Adrenal gland (tissue), 9 donors: ENCODE measurements at regions not wholly inside any gene's neighbourhood (a gene's known extent, or its start where the extent isn't known, plus 50 kb on each side); places are given as distances from the start of the nearest gene placed in this dataset.

Source experiments
- DNase-seq, 7 donors: peaks; one replicate each; pipeline ENCODE4 v3.0.0-alpha.2; 2019 to 2020
- H3K27ac ChIP-seq, 5 donors: fragments of 200-600 bp; sonication (generic) in 4 of 5; 1 replicate in 3 of 5; 2 replicates in 2 of 5; pipeline versions ENCODE4 v1.5.1 to v1.8.0; 2016 to 2020; ENCODE audit warnings: mild to moderate bottlenecking in 1 of 5
- H3K27me3 ChIP-seq: fragments of 200-600 bp; 2 replicates; pipeline ENCODE4 v1.8.0; 2021
- H3K36me3 ChIP-seq, 2 donors: fragments of 200-600 bp; replicated peaks in 1 of 2; 1 replicate in 1 of 2; 2 replicates in 1 of 2; pipeline versions ENCODE4 v1.5.1 to v1.8.0; 2018 to 2022
- H3K4me1 ChIP-seq, 2 donors: fragments of 200-600 bp; replicated peaks in 1 of 2; 1 replicate in 1 of 2; 2 replicates in 1 of 2; pipeline versions ENCODE4 v1.5.1 to v1.8.0; 2018 to 2021
- H3K4me3 ChIP-seq, 4 donors: fragments of 200-600 bp; sonication (generic) in 3 of 4; one replicate each; pipeline ENCODE4 v1.5.1; 2016 to 2018
- H3K9me3 ChIP-seq, 3 donors: fragments of 200-600 bp; sonication (generic) in 1 of 3; replicated peaks in 1 of 3; 1 replicate in 2 of 3; 2 replicates in 1 of 3; pipeline versions ENCODE4 v1.5.1 to v1.8.0; 2016 to 2021
- CTCF ChIP-seq, 6 experiments: fragments of 450-650 bp in 4 of 6; fragments of 200-600 bp in 2 of 6; sonication (generic) in 1 of 6; IDR thresholded peaks; 1 replicate in 5 of 6; 2 replicates in 1 of 6; pipeline versions ENCODE4 v1.5.1 to v1.8.0; 2016 to 2021; ENCODE audit warnings: antibody characterized with exemption in 6 of 6, mild to moderate bottlenecking in 2 of 6, moderate library complexity in 1 of 6
- POLR2A ChIP-seq, 2 donors: fragments of 450-650 bp; IDR thresholded peaks; one replicate each; pipeline ENCODE4 v1.6.1; 2017; ENCODE audit warnings: antibody characterized with exemption in 2 of 2, mild to moderate bottlenecking in 2 of 2, moderate library complexity in 1 of 2
- WGBS, 4 donors: extraction: QIAGEN DNeasy Blood & Tissue Kit in 2 of 4; methylation state at CpG; one replicate each; pipeline versions ENCODE4 v1.1.5 to v1.1.7; 2013 to 2017; 5-methylcytosine and 5-hydroxymethylcytosine counted together
- intact Hi-C, 2 donors: fragments of 100-400 bp; cut with DNase I; formaldehyde crosslinking; loops; one replicate each; pipeline versions ENCODE4 v1.14.1 to v1.15.0; 2022 to 2023
- donor health status: healthy with polysubstance abuse.
- donor health status: Bipolar disorder and iron deficiency.
- donor health status: DM: yes; HTN: yes; CAD: no.
- donor health status: DM: no; HTN: no; CAD: no.
- donor health status: DM: no; HTN: no; CAD: no.

GRCh38 chr18:28778706-28779105 lies 601.8 kb upstream of the CDH2 start:
- Histone ChIP-seq H3K27me3 (no peaks in the 10 kb centered on the region), H3K27ac (no peak overlapping the region), H3K4me1 (no peaks in the 10 kb centered on the region), H3K36me3 (no peaks in the 10 kb centered on the region), H3K4me3 (no peak overlapping the region), H3K9me3 (no peaks in the 10 kb centered on the region)
- DNase-seq: no peak
- WGBS, 4 donors: 86 to 92% (median 91%) methylated on average over 12 to 14 of the region's 14 CpGs
- intact Hi-C loops: no loop called here
- TF ChIP-seq POLR2A (IDR thresholded peaks at IDR 0.05): no peak
- no peak for TF ChIP-seq CTCF (IDR thresholded peaks at IDR 0.05)

GRCh38 chr18:28777756-28778155 lies 600.8 kb upstream of the CDH2 start:
- DNase-seq: no peak
- Histone ChIP-seq H3K9me3 (no peaks in the 10 kb centered on the region), H3K36me3 (no peaks in the 10 kb centered on the region), H3K4me3 (no peak overlapping the region), H3K27me3 (no peaks in the 10 kb centered on the region), H3K27ac (no peak overlapping the region), H3K4me1 (no peaks in the 10 kb centered on the region)
- WGBS, 4 donors: 78 to 93% (median 87%) methylated on average over 1 of the region's 1 CpG
- TF ChIP-seq CTCF (IDR thresholded peaks at IDR 0.05): no peak
- no peak for TF ChIP-seq POLR2A (IDR thresholded peaks at IDR 0.05)
- intact Hi-C loops: no loop called here

- WGBS, 4 donors: 54 to 71% (median 69%) methylated on average over 3 of the region's 3 CpGs
- Histone ChIP-seq H3K9me3 (no peaks in the 10 kb centered on the region), H3K27me3 (no peaks in the 10 kb centered on the region), H3K4me1 (no peaks in the 10 kb centered on the region), H3K36me3 (no peaks in the 10 kb centered on the region), H3K4me3 (no peak overlapping the region), H3K27ac (no peak overlapping the region)
- intact Hi-C loops: no loop called here
- TF ChIP-seq POLR2A (IDR thresholded peaks at IDR 0.05) (no peak), CTCF (IDR thresholded peaks at IDR 0.05) (no peak)
- no peak for DNase-seq
Measured at GRCh38 chr18:28771849-28772248, 594.9 kb upstream of the CDH2 start.

GRCh38 chr18:28768791-28769768 lies 592.1 kb upstream of the CDH2 start:
- no peak overlapping the region for H3K27ac ChIP-seq
- no peaks in the 10 kb centered on the region for H3K36me3 ChIP-seq
- DNase-seq: no peak
- 58 to 73% (median 66%) methylated on average over 8 of the region's 8 CpGs for WGBS, 4 donors
- TF ChIP-seq POLR2A (IDR thresholded peaks at IDR 0.05) (no peak), CTCF (IDR thresholded peaks at IDR 0.05) (no peak)
- H3K9me3 ChIP-seq: no peaks in the 10 kb centered on the region
- H3K4me1 ChIP-seq: no peaks in the 10 kb centered on the region
- no peak overlapping the region for H3K4me3 ChIP-seq
- H3K27me3 ChIP-seq: no peaks in the 10 kb centered on the region
- intact Hi-C loops: no loop called here
